Middle frontal gyrus (tissue), 1 donor: ENCODE measurements at regions not wholly inside any gene's neighbourhood (a gene's known extent, or its start where the extent isn't known, plus 50 kb on each side); places are given as distances from the start of the nearest gene placed in this dataset.
"Not testable (repeated sequence)": the region's sequence is repeated elsewhere in the genome, so short reads cannot be mapped to it uniquely, and the experiment has no call there.

ENCODE experiments used
- DNase-seq: peaks from one replicate; pipeline ENCODE4 v3.0.0-alpha.2; 2015; ENCODE audit warnings: low spot score; ENCODE audit errors: extremely low spot score

- DNase-seq = not testable (repeated sequence)
These were observed 63.8 kb downstream of the OR4A15 start for GRCh38 chr11:55431541-55431940.

GRCh38 chr11:55457641-55458040 is 89.9 kb downstream of the OR4A15 start:
- DNase-seq = peak; percentile 4

- DNase-seq = not testable (repeated sequence)
These were observed 92.1 kb downstream of the OR4A15 start for GRCh38 chr11:55459871-55460270.

- no peak for DNase-seq
These were observed 79.9 kb upstream of the OR4C15 start for GRCh38 chr11:55474321-55474720.

GRCh38 chr11:55481416-55481815 is 72.9 kb upstream of the OR4C15 start:
- no peak for DNase-seq

GRCh38 chr11:55497068-55497467 is 57.2 kb upstream of the OR4C15 start:
- DNase-seq = no peak

GRCh38 chr11:55501014-55501413 is 53.3 kb upstream of the OR4C15 start:
- DNase-seq = no peak

GRCh38 chr11:55503449-55503848 is 50.8 kb upstream of the OR4C15 start:
- DNase-seq = no peak
